Activated T-helper 2 cell treated with anti-CD3 and anti-CD28 coated beads, Interferon-gamma antibody, Interleukin-2, Interleukin-4, amounts not matched to agents 10 μg/mL and 5 μg/mL and 100 μg/mL, durations not matched to agents 14 hours and 24 hours and 36 hours (primary cell): ENCODE measurements at regions not wholly inside any gene's neighbourhood (a gene's known extent, or its start where the extent isn't known, plus 50 kb on each side); places are given as distances from the start of the nearest gene placed in this dataset.

ENCODE experiments used
- DNase-seq: peaks from one replicate; pipeline ENCODE4 v3.0.0; 2021; ENCODE audit warnings: low spot score
- H3K27ac Mint-ChIP-seq: one replicate; pipeline ENCODE4 v1.8.0; 2021; ENCODE audit warnings: mixed read lengths
- H3K27me3 Mint-ChIP-seq: one replicate; pipeline ENCODE4 v1.8.0; 2021; ENCODE audit warnings: low read depth, mixed read lengths
- H3K36me3 Mint-ChIP-seq: one replicate; pipeline ENCODE4 v1.8.0; 2021; ENCODE audit warnings: low read depth, mixed read lengths
- H3K4me1 Mint-ChIP-seq: one replicate; pipeline ENCODE4 v1.8.0; 2021; ENCODE audit warnings: low read depth, mixed read lengths
- H3K4me3 Mint-ChIP-seq: one replicate; pipeline ENCODE4 v1.8.0; 2021; ENCODE audit warnings: low read depth, mild to moderate bottlenecking, moderate library complexity, mixed read lengths
- H3K9me3 Mint-ChIP-seq: one replicate; pipeline ENCODE4 v1.8.0; 2021; ENCODE audit warnings: mixed read lengths
- intact Hi-C: fragments of 100-400 bp; cut with micrococcal nuclease; formaldehyde crosslinking; loops from one replicate; pipeline ENCODE4 v1.15.1; 2023

DNA sequence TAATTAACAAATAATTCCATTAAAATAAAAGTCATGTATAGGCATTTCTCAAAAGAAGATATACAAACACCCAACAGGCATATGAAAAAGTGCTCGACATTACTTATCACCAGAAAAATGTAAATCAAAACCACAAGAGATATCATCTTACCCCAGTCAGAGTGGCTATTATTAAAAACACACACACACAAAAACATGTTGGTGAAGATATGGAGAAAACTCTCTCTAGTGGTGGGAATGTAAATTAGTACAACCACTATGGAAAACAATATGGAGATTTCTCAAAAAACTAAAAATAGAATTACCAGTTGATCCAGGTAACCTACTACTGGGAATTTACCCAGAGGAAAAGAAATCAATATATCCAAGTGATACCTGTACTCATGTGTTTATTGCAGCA, 966.3 kb upstream of the POU3F3 start:
- Mint-ChIP-seq H3K36me3 (no peaks in the 10 kb centered on the region), H3K27ac (no peak overlapping the region), H3K4me1 (no peaks in the 10 kb centered on the region), H3K4me3 (no peak overlapping the region), H3K9me3 (no peaks in the 10 kb centered on the region), H3K27me3 (no peaks in the 10 kb centered on the region)
- intact Hi-C loops: no loop called here
- DNase-seq: no peak

DNA sequence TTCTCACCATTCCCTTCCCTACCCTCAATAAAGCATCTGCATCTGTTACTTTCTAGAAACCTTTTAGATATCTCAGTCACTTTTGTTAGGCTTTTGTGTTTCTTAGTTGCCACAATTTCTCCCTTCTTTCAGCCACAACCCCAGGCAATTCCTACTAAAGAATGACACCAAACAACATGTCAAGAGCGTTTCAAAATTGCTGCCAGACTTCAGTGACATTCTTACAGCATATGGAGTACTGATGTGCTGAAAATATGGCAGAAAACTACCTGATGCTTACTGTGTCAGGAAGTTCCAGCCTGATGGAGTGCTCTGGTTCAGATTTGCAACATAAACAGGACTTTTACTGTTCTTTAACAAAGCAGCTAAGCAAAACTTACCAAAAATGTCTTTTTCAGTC, 957.7 kb upstream of the POU3F3 start:
- DNase-seq: no peak
- H3K27ac Mint-ChIP-seq: no peak overlapping the region
- no peaks in the 10 kb centered on the region for H3K27me3 Mint-ChIP-seq
- H3K4me1 Mint-ChIP-seq: no peaks in the 10 kb centered on the region
- intact Hi-C loops: no loop called here
- no peaks in the 10 kb centered on the region for H3K36me3 Mint-ChIP-seq
- no peak overlapping the region for H3K4me3 Mint-ChIP-seq
- peaks cover 7% of the 10 kb centered on the region for H3K9me3 Mint-ChIP-seq

DNA sequence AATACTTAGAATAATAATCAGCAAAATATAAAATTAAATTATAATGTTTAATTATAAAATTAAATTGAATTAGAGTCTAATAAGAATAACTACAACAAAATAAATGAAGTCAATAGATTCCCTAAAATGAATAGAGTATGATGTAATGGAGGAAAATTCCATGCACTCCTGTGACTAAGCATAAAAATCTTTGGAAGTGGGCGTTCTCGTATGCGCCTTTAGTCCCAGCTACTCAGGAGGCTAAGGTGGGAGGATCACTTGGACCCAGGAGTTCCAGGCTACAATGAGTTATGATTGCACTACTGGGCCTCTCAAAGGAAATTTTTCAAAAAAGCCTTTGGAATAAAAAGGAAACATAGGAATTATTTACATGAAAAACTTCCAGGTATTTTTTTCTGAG, 955.4 kb upstream of the POU3F3 start:
- DNase-seq: no peak
- Mint-ChIP-seq H3K36me3 (no peaks in the 10 kb centered on the region), H3K27me3 (no peaks in the 10 kb centered on the region), H3K9me3 (peaks cover 10% of the 10 kb centered on the region), H3K27ac (no peak overlapping the region), H3K4me3 (no peak overlapping the region), H3K4me1 (no peaks in the 10 kb centered on the region)
- intact Hi-C loops: no loop called here

DNA sequence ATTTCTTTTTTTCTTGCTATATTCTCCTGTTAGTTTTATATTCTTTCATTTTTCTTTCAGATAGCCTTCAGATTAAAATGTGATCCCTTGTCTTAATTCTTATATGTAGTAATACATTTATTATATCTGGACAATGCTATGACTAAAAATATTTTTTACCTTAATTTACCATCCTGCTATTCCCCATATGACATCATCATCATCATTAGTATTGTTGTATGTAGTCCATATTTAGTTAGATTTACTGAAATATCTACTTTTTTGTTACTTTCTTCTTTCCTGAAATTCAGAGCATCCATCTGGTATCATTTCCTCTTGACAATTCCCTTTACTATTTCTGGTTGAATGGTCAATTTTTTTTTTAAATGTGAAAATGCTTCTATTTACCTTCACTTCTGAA, 951.6 kb upstream of the POU3F3 start:
- intact Hi-C loops: no loop called here
- H3K27ac Mint-ChIP-seq: no peak overlapping the region
- no peak overlapping the region for H3K4me3 Mint-ChIP-seq
- H3K9me3 Mint-ChIP-seq: peaks cover 8% of the 10 kb centered on the region
- H3K36me3 Mint-ChIP-seq: no peaks in the 10 kb centered on the region
- H3K27me3 Mint-ChIP-seq: no peaks in the 10 kb centered on the region
- no peaks in the 10 kb centered on the region for H3K4me1 Mint-ChIP-seq
- DNase-seq: no peak

DNA sequence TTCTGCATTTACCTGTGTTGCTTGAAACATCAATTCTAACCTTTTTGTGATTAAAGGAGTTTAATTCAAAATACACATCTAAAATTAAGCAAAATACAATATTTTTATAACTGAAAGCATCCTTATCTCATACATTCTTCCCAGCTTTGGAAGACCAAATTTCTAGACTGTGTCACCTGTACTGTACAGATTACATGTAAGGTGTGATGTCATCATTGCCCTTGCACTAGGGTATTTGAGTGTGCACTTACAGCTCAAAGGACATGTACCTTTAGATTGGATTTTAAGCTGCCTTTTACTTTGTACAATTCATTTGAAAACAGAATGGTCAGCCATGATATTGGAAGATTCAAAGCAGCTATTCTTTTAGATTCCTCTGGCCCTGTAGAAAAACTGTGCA, 932.8 kb upstream of the POU3F3 start:
- H3K27ac Mint-ChIP-seq: no peak overlapping the region
- H3K36me3 Mint-ChIP-seq: no peaks in the 10 kb centered on the region
- intact Hi-C loops: no loop called here
- H3K27me3 Mint-ChIP-seq: no peaks in the 10 kb centered on the region
- H3K4me3 Mint-ChIP-seq: no peak overlapping the region
- DNase-seq: no peak
- peaks cover 23% of the 10 kb centered on the region for H3K9me3 Mint-ChIP-seq
- H3K4me1 Mint-ChIP-seq: no peaks in the 10 kb centered on the region

DNA sequence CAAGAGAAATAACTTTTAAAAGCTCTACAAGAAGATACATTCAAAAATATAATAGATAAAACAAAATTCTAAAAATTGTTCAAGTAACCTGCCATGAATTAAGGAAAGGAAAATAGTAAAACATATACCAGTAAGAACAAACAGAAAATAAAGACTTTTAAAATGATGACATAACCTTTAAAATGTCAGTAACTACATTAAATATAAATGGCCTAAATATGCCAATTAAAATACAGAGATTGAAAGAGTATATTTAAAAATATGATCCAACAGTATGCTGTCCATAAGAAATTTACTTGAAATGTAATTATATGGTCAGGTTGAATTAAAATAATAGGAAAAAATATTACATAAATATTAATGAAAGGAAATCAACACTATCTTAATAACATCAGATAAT, 911.7 kb upstream of the POU3F3 start:
- H3K4me3 Mint-ChIP-seq: no peak overlapping the region
- no peak for DNase-seq
- intact Hi-C loops: no loop called here
- no peaks in the 10 kb centered on the region for H3K27me3 Mint-ChIP-seq
- no peaks in the 10 kb centered on the region for H3K36me3 Mint-ChIP-seq
- peaks cover 15% of the 10 kb centered on the region for H3K9me3 Mint-ChIP-seq
- H3K4me1 Mint-ChIP-seq: no peaks in the 10 kb centered on the region
- no peak overlapping the region for H3K27ac Mint-ChIP-seq

DNA sequence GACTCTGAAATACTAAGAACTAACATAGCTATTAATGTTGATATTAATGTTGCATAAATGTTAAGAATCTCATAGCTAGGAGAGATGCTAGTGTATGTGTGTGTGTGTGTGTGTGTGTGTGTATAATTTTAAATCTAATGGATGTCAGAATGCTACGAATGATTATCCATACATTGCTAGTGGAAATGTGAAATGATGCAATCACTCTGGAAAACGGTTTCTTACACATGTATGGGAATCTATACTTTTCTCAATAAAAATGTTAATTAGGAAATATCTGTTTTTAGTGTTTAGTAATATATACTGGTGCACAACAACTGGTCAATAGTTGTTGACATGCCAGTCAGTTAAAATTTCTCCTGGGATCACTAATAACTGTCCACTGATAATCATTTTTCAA, 908.8 kb upstream of the POU3F3 start:
- H3K4me3 Mint-ChIP-seq: no peak overlapping the region
- H3K27me3 Mint-ChIP-seq: no peaks in the 10 kb centered on the region
- H3K4me1 Mint-ChIP-seq: no peaks in the 10 kb centered on the region
- no peak for DNase-seq
- H3K36me3 Mint-ChIP-seq: no peaks in the 10 kb centered on the region
- intact Hi-C loops: no loop called here
- peaks cover 17% of the 10 kb centered on the region for H3K9me3 Mint-ChIP-seq
- H3K27ac Mint-ChIP-seq: no peak overlapping the region

DNA sequence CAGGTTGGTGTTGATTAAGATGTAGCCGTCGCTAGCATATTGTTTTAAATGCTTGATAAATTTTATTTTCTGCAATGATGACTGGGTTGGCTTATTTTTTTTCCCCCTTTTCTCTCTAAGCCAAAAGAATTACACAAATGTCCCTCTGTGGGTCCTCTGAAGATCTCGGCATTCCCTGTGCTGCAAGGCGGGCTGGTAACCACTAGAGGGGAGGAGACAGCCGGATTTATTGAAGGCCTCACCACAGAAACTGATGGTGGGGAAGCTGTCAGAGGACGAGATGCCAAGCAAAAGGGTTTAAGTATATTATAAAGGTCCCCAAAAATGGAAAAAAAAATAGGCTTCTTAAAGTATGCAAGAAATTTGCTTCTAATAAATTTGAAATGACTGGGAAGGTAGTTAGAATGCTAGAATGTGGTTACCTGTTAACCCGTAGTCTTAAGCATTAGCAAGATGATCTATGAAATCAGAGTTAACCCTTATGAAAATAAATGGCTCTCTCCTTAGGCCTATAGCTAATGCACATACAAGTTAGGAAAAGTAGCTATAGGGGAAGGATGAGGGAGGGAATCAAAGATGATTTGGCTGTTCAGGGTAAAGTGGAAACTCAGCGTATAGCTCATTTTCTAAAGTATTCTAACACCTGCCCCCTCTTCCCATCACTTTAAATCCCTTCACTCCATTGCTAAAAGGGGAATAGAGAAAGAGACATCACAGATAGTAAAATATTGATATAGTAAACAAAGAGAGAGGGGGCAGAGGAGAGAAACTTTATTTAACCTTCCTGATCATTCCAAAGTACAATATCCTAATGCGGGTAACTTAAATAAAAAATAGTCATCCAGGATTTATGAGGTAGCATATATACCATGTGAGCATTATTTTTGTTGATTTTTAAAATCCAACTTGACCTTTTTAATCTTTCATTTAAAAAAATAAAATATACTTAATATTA, 894.5 kb upstream of the POU3F3 start:
- peaks cover 5% of the 10 kb centered on the region for H3K9me3 Mint-ChIP-seq
- DNase-seq: no peak
- intact Hi-C loops: no loop called here
- no peaks in the 10 kb centered on the region for H3K4me1 Mint-ChIP-seq
- H3K4me3 Mint-ChIP-seq: no peak overlapping the region
- no peak overlapping the region for H3K27ac Mint-ChIP-seq
- H3K27me3 Mint-ChIP-seq: no peaks in the 10 kb centered on the region
- H3K36me3 Mint-ChIP-seq: no peaks in the 10 kb centered on the region

DNA sequence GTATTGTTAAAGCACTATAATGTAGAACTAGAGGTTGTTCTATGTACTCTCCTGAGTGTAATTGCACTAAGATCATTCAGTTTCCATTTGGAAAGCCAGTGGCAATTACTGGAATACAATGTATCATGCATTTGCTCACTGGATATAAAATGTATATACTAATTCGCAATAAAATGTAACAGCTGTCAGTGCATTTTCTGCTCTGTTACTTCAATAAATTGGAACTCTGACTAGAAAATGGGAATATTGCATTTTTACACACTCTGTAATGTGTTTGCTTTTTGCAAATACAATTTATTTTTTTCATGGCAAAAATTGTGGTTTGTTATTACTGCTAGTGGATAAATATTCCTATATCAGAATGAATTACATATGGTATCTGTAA, 893.8 kb upstream of the POU3F3 start:
- Mint-ChIP-seq H3K36me3 (no peaks in the 10 kb centered on the region), H3K4me3 (no peak overlapping the region)

DNA sequence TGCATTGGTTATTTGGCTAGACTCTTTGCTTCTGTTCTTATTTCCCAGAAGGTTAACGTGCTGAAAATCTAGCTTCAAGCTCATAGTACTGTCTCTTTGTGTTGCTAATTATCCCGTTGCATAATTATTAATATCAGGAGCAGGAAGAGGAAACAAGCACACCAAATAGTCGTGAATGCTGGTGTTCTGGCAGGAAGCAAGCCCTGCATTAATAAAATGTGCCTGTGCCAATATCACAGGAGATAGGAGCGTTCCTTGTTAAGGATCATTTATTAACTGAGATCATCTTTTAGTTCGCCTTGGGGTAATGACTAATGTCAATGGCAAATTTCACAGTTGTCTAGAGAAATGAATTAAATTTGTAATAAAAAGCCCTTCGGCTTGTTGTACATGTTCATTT, 893.0 kb upstream of the POU3F3 start:
- Mint-ChIP-seq H3K36me3 (no peaks in the 10 kb centered on the region), H3K4me1 (no peaks in the 10 kb centered on the region), H3K27ac (no peak overlapping the region), H3K4me3 (no peak overlapping the region), H3K27me3 (no peaks in the 10 kb centered on the region), H3K9me3 (peaks cover 10% of the 10 kb centered on the region)
- DNase-seq: no peak
- intact Hi-C loops: no loop called here

More for the DNA sequence above, 893.8 kb upstream of the POU3F3 start:
- intact Hi-C loops: no loop called here
- DNase-seq: no peak
- Mint-ChIP-seq H3K4me1 (no peaks in the 10 kb centered on the region), H3K27me3 (no peaks in the 10 kb centered on the region), H3K27ac (no peak overlapping the region), H3K9me3 (peaks cover 5% of the 10 kb centered on the region)

DNA sequence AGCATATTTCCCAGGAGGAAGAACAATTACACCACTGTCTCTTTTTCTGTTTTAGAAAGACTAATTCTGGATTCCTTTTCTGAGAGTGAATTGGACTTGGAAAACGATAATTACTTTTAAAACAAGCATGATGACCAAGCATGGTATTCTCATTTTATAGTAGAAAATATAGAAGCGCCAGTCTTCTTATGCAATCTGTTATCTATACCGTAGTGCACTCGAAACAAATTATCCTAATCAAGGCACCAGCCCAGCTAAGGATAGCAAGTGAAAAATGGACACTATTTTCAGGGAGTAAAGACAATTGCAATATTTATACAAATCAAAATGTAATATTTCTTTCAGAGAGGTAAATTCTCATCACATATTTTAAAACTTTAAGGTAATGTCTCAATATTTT, 892.1 kb upstream of the POU3F3 start:
- Mint-ChIP-seq H3K36me3 (no peaks in the 10 kb centered on the region), H3K4me1 (no peaks in the 10 kb centered on the region), H3K27me3 (no peaks in the 10 kb centered on the region), H3K27ac (no peak overlapping the region), H3K4me3 (no peak overlapping the region), H3K9me3 (peaks cover 10% of the 10 kb centered on the region)
- DNase-seq: no peak
- intact Hi-C loops: no loop called here

DNA sequence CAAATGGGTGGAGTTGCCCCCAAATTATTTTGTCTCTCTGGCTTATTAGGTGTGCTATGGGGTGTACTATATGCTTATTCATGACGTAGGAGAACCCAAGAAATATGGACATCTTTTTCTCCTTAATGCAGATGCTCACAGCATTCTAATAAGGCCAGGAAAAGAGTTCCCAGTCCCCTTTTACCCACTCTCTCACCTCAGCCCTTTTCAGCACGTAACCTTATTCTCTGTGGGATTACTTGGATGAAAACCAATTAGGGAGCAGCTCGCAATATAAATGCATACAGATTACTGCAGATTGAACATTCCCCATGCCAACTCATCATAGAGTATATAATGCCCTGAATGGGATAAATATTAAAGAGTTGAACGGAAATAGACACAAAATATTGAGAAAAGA, 891.2 kb upstream of the POU3F3 start:
- Mint-ChIP-seq H3K4me1 (no peaks in the 10 kb centered on the region), H3K9me3 (peaks cover 10% of the 10 kb centered on the region), H3K4me3 (no peak overlapping the region), H3K36me3 (no peaks in the 10 kb centered on the region), H3K27me3 (no peaks in the 10 kb centered on the region), H3K27ac (no peak overlapping the region)
- intact Hi-C loops: no loop called here
- DNase-seq: no peak

DNA sequence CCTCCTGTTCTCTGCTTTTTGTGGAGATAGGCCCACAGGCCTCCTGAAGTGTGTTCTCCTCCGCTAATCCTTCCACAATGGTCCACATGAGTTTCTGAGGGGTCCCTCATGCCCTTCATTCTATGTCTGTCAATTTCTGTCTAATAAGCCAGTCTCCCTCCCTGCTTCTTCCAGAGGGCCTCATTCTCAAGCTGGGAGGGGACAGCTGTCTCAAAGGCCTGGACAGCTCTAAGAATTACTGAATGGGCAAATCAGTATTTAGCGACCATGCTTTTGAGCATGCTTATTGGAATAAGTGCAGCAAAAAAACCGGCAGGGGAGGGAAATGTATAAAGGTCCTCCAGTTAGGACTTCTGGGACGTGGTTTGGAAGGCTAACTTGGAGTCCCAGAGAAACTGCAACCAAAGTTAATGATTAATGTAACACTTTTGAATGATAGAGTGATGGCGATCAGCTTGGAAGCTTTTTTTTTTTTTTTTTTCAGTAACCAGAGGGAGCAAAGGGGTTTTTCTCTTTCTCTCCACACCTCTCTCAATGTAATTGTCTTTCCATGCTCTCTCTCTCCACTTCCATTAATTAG, 890.7 kb upstream of the POU3F3 start:
- Mint-ChIP-seq H3K36me3 (no peaks in the 10 kb centered on the region), H3K9me3 (peaks cover 10% of the 10 kb centered on the region), H3K4me1 (no peaks in the 10 kb centered on the region), H3K4me3 (no peak overlapping the region), H3K27ac (no peak overlapping the region), H3K27me3 (no peaks in the 10 kb centered on the region)
- DNase-seq: no peak
- intact Hi-C loops: no loop called here
